MM.1S (cell line): ENCODE measurements at regions not wholly inside any gene's neighbourhood (a gene's known extent, or its start where the extent isn't known, plus 50 kb on each side); places are given as distances from the start of the nearest gene placed in this dataset.

ENCODE experiments used
- EZH2 ChIP-seq: fragments of 300-600 bp; sonication (generic); optimal IDR thresholded peaks from 2 replicates; pipeline ENCODE3; 2017; ENCODE audit warnings: low read depth, mild to moderate bottlenecking, antibody characterized with exemption, low read length, mixed read lengths
- TF ChIP-seq, protein P1 (sequence below): fragments of 300-600 bp; sonication (generic); IDR thresholded peaks from 2 replicates; pipeline ENCODE4 v1.5.1; 2016; ENCODE audit warnings: antibody characterized with exemption, low read length, mixed read lengths

DNA sequence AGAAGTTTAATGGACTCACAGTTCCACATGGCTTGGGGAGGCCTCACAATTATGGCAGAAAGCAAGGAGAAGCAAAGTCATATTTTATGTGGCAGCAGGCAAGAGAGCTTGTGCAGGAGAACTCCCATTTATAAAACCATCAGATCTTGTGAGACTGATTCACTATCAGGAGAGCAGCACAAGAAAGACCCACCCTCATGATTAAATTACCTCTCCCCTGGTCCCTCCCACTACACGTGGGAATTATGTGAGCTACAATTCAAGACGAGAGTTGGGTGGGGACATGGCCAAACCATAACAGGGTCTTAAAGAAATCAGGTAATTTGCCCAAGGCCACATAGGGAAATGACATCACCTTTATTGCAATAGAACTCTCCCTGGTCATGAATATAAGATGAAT lies 1073.3 kb upstream of the ACVR2A start:
- TF ChIP-seq, protein P1, sequence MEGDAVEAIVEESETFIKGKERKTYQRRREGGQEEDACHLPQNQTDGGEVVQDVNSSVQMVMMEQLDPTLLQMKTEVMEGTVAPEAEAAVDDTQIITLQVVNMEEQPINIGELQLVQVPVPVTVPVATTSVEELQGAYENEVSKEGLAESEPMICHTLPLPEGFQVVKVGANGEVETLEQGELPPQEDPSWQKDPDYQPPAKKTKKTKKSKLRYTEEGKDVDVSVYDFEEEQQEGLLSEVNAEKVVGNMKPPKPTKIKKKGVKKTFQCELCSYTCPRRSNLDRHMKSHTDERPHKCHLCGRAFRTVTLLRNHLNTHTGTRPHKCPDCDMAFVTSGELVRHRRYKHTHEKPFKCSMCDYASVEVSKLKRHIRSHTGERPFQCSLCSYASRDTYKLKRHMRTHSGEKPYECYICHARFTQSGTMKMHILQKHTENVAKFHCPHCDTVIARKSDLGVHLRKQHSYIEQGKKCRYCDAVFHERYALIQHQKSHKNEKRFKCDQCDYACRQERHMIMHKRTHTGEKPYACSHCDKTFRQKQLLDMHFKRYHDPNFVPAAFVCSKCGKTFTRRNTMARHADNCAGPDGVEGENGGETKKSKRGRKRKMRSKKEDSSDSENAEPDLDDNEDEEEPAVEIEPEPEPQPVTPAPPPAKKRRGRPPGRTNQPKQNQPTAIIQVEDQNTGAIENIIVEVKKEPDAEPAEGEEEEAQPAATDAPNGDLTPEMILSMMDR: no peak
- TF ChIP-seq EZH2: no peak
